Panc1 (cell line): ENCODE measurements at regions not wholly inside any gene's neighbourhood (a gene's known extent, or its start where the extent isn't known, plus 50 kb on each side); places are given as distances from the start of the nearest gene placed in this dataset.

Experiments used
- CTCF ChIP-seq: fragments of 450-650 bp; IDR thresholded peaks from 2 replicates; pipeline ENCODE4 v1.5.1; 2017; ENCODE audit warnings: mild to moderate bottlenecking
- POLR2AphosphoS5 ChIP-seq: IDR thresholded peaks from 2 replicates; pipeline ENCODE4 v1.6.1; 2012; ENCODE audit warnings: mild to moderate bottlenecking, low read depth, low read length, moderate library complexity
- REST ChIP-seq, 2 experiments: IDR thresholded peaks; 2 replicates each; pipeline ENCODE4 v1.6.1; 2011 to 2012; ENCODE audit warnings: low read depth in 2 of 2, control low read depth in 1 of 2, low read length in 1 of 2, mild to moderate bottlenecking in 1 of 2, moderate library complexity in 1 of 2; ENCODE audit not compliant: insufficient read depth in 1 of 2

- no peak for TF ChIP-seq CTCF
- TF ChIP-seq POLR2AphosphoS5, result no peak
- TF ChIP-seq REST (IDR thresholded peaks at IDR 0.05; ENCODE audit: insufficient read depth in 1 of 2, low read depth in 2 of 2, low read length in 1 of 2), result no peak
Observed at GRCh38 chr6:105750089-105750488, 336.0 kb upstream of the PRDM1 start.
